ENCODE measurements at regions not wholly inside any gene's neighbourhood (a gene's known extent, or its start where the extent isn't known, plus 50 kb on each side); places are given as distances from the start of the nearest gene placed in this dataset.

GRCh38 chr4:124019749-124020549 is 623.4 kb downstream of the SPRY1 start:
- Histone ChIP-seq H3K27ac (ENCODE audit: low read depth, low read length, poor library complexity, severe bottlenecking) (peak overlapping the region; percentile 10), H3F3A (ENCODE audit: insufficient read depth, low read length) (no peaks in the 10 kb centered on the region), H2AFZ (ENCODE audit: low read length) (peak overlapping the region; percentile 70; the same call in 1 of the 2 replicates), H3K9me3 (ENCODE audit: low read length) (no peaks in the 10 kb centered on the region), H3K27me3 (ENCODE audit: insufficient read depth, low read length) (no peaks in the 10 kb centered on the region), H3K36me3 (ENCODE audit: insufficient read depth, low read length) (no peaks in the 10 kb centered on the region), H3K9ac (ENCODE audit: low read length) (no peak overlapping the region), H3K4me1 (ENCODE audit: insufficient read depth, low read length, severe bottlenecking) (peaks cover 32% of the 10 kb centered on the region), H3K4me3 (ENCODE audit: low read depth, low read length, poor library complexity, severe bottlenecking) (no peak overlapping the region), H3K4me2 (ENCODE audit: low read length) (no peak overlapping the region), H4K20me1 (ENCODE audit: insufficient read depth, low read length) (no peaks in the 10 kb centered on the region), H3K79me2 (ENCODE audit: insufficient read depth, low read length) (no peaks in the 10 kb centered on the region), H3K9me2 (ENCODE audit: low read depth, low read length) (no peaks in the 10 kb centered on the region)
- TF ChIP-seq EZH2 (IDR thresholded peaks at IDR 0.05; ENCODE audit: borderline replicate concordance, low read length) (no peak), CTCF (IDR thresholded peaks at IDR 0.05; ENCODE audit: low read length) (no peak)

GRCh38 chr4:124025000-124025399 is 628.4 kb downstream of the SPRY1 start:
- Histone ChIP-seq H3K9me2 (ENCODE audit: low read depth, low read length) (no peaks in the 10 kb centered on the region), H3K4me3 (ENCODE audit: low read depth, low read length, poor library complexity, severe bottlenecking) (no peak overlapping the region), H3K4me2 (ENCODE audit: low read length) (no peak overlapping the region), H3K9ac (ENCODE audit: low read length) (no peak overlapping the region), H3K4me1 (ENCODE audit: insufficient read depth, low read length, severe bottlenecking) (peaks cover 8% of the 10 kb centered on the region), H4K20me1 (ENCODE audit: insufficient read depth, low read length) (no peaks in the 10 kb centered on the region), H2AFZ (ENCODE audit: low read length) (no peak overlapping the region; the same call in 1 of the 2 replicates), H3K9me3 (ENCODE audit: low read length) (no peaks in the 10 kb centered on the region), H3K79me2 (ENCODE audit: insufficient read depth, low read length) (no peaks in the 10 kb centered on the region), H3K27me3 (ENCODE audit: insufficient read depth, low read length) (no peaks in the 10 kb centered on the region), H3K36me3 (ENCODE audit: insufficient read depth, low read length) (no peaks in the 10 kb centered on the region), H3K27ac (ENCODE audit: low read depth, low read length, poor library complexity, severe bottlenecking) (no peak overlapping the region), H3F3A (ENCODE audit: insufficient read depth, low read length) (no peaks in the 10 kb centered on the region)
- TF ChIP-seq CTCF (IDR thresholded peaks at IDR 0.05; ENCODE audit: low read length) (no peak), EZH2 (IDR thresholded peaks at IDR 0.05; ENCODE audit: borderline replicate concordance, low read length) (no peak)

GRCh38 chr4:124025428-124025827 is 628.8 kb downstream of the SPRY1 start:
- H2AFZ ChIP-seq (ENCODE audit: low read length), result peak overlapping the region; percentile 83; the same call in 1 of the 2 replicates
- TF ChIP-seq CTCF (IDR thresholded peaks at IDR 0.05; ENCODE audit: low read length) (no peak), EZH2 (IDR thresholded peaks at IDR 0.05; ENCODE audit: borderline replicate concordance, low read length) (no peak)
- H3K27ac ChIP-seq (ENCODE audit: low read depth, low read length, poor library complexity, severe bottlenecking), result no peak overlapping the region
- H3K36me3 ChIP-seq (ENCODE audit: insufficient read depth, low read length), result no peaks in the 10 kb centered on the region
- H4K20me1 ChIP-seq (ENCODE audit: insufficient read depth, low read length), result no peaks in the 10 kb centered on the region
- no peaks in the 10 kb centered on the region for H3K9me2 ChIP-seq (ENCODE audit: low read depth, low read length)
- H3K4me3 ChIP-seq (ENCODE audit: low read depth, low read length, poor library complexity, severe bottlenecking), result no peak overlapping the region
- H3K9me3 ChIP-seq (ENCODE audit: low read length), result no peaks in the 10 kb centered on the region
- H3K79me2 ChIP-seq (ENCODE audit: insufficient read depth, low read length), result no peaks in the 10 kb centered on the region
- H3K27me3 ChIP-seq (ENCODE audit: insufficient read depth, low read length), result no peaks in the 10 kb centered on the region
- H3K9ac ChIP-seq (ENCODE audit: low read length), result no peak overlapping the region
- peaks cover 9% of the 10 kb centered on the region for H3K4me1 ChIP-seq (ENCODE audit: insufficient read depth, low read length, severe bottlenecking)
- no peaks in the 10 kb centered on the region for H3F3A ChIP-seq (ENCODE audit: insufficient read depth, low read length)
- H3K4me2 ChIP-seq (ENCODE audit: low read length), result no peak overlapping the region
